ENCODE measurements at regions not wholly inside any gene's neighbourhood (a gene's known extent, or its start where the extent isn't known, plus 50 kb on each side); places are given as distances from the start of the nearest gene placed in this dataset.

DNA sequence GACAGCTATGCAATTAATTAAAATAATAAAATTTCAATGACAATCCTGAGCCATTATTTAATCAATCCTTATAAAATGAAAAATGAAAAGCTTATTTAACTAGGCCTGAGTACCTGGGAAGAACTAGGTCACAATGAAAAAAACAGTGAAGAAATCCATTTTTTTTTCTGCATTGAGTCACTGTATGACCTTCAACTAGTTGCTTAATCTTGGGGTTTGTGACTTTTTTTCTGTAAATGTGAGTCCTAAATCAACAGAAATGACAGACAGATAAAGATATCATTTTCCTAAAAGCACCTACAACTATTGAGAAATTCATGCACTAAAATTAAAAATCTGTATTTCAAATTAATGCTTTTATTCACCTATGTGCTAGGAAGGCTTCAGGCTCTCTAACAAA lies 96.8 kb downstream of the TMEM26 start:
- TF ChIP-seq TCF12 (IDR thresholded peaks at IDR 0.05; ENCODE audit: low read depth) (no peak), RAD21 (IDR thresholded peaks at IDR 0.05; ENCODE audit: low read depth) (no peak), FOXM1 (IDR thresholded peaks at IDR 0.05; ENCODE audit: borderline replicate concordance, low read depth) (no peak), ZBTB7A (IDR thresholded peaks at IDR 0.05; ENCODE audit: low read depth) (no peak), USF1 (IDR thresholded peaks at IDR 0.05) (no peak), YY1 (IDR thresholded peaks at IDR 0.05; ENCODE audit: low read depth) (no peak), EGR1 (IDR thresholded peaks at IDR 0.05) (no peak), CREB1 (IDR thresholded peaks at IDR 0.05; ENCODE audit: low read depth) (no peak), TEAD4 (IDR thresholded peaks at IDR 0.05) (no peak), TAF1 (IDR thresholded peaks at IDR 0.05; ENCODE audit: low read depth) (no peak), NFIC (IDR thresholded peaks at IDR 0.05) (no peak), EP300 (IDR thresholded peaks at IDR 0.05; ENCODE audit: borderline replicate concordance) (no peak), REST (IDR thresholded peaks at IDR 0.05; ENCODE audit: low read depth) (no peak), CEBPB (IDR thresholded peaks at IDR 0.05) (no peak)
- TF ChIP-seq, protein P1, sequence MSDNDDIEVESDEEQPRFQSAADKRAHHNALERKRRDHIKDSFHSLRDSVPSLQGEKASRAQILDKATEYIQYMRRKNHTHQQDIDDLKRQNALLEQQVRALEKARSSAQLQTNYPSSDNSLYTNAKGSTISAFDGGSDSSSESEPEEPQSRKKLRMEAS (IDR thresholded peaks at IDR 0.05), result no peak

DNA sequence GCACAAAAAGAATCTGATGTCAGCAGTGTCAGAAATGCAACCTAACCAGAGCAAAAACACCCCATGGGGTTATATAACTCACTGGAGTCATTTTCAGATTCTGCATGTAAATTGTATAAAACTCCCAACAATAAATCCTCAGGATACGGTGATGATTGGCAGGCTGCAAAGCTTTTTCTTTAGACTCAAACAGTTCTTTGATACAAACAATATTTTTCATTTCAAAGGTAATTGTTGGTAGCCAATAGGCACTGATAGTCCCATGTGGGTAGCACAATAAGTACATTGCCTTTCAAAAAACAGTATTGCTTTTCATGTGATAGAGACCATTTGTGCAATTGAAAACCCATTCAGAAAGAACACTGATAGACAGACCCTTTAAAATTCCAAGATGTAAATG lies 98.0 kb downstream of the TMEM26 start:
- TF ChIP-seq, protein P1 (IDR thresholded peaks at IDR 0.05), result no peak
- TF ChIP-seq CREB1 (IDR thresholded peaks at IDR 0.05; ENCODE audit: low read depth) (no peak), ZBTB7A (IDR thresholded peaks at IDR 0.05; ENCODE audit: low read depth) (no peak), RAD21 (IDR thresholded peaks at IDR 0.05; ENCODE audit: low read depth) (no peak), YY1 (IDR thresholded peaks at IDR 0.05; ENCODE audit: low read depth) (no peak), REST (IDR thresholded peaks at IDR 0.05; ENCODE audit: low read depth) (no peak), TEAD4 (IDR thresholded peaks at IDR 0.05) (no peak)

GRCh38 chr10:61354401-61354975 lies 98.7 kb downstream of the TMEM26 start:
- TF ChIP-seq FOXM1 (IDR thresholded peaks at IDR 0.05; ENCODE audit: borderline replicate concordance, low read depth), result no peak
- TF ChIP-seq TEAD4 (IDR thresholded peaks at IDR 0.05), result no peak
- TF ChIP-seq NFIC (IDR thresholded peaks at IDR 0.05), result no peak
- no peak for TF ChIP-seq RAD21 (IDR thresholded peaks at IDR 0.05; ENCODE audit: low read depth)
- no peak for TF ChIP-seq TAF1 (IDR thresholded peaks at IDR 0.05; ENCODE audit: low read depth)
- TF ChIP-seq CREB1 (IDR thresholded peaks at IDR 0.05; ENCODE audit: low read depth), result no peak
- TF ChIP-seq EP300 (IDR thresholded peaks at IDR 0.05; ENCODE audit: borderline replicate concordance), result no peak
- TF ChIP-seq, protein P1 (IDR thresholded peaks at IDR 0.05), result no peak
- no peak for TF ChIP-seq ZBTB7A (IDR thresholded peaks at IDR 0.05; ENCODE audit: low read depth)
- TF ChIP-seq EGR1 (IDR thresholded peaks at IDR 0.05), result no peak
- TF ChIP-seq USF1 (IDR thresholded peaks at IDR 0.05), result no peak
- TF ChIP-seq YY1 (IDR thresholded peaks at IDR 0.05; ENCODE audit: low read depth), result no peak
- no peak for TF ChIP-seq REST (IDR thresholded peaks at IDR 0.05; ENCODE audit: low read depth)
- TF ChIP-seq TCF12 (IDR thresholded peaks at IDR 0.05; ENCODE audit: low read depth), result no peak
- no peak for TF ChIP-seq CEBPB (IDR thresholded peaks at IDR 0.05)

- TF ChIP-seq CEBPB (IDR thresholded peaks at IDR 0.05), result no peak
- TF ChIP-seq EP300 (IDR thresholded peaks at IDR 0.05; ENCODE audit: borderline replicate concordance), result no peak
- TF ChIP-seq CREB1 (IDR thresholded peaks at IDR 0.05; ENCODE audit: low read depth), result no peak
- no peak for TF ChIP-seq TCF12 (IDR thresholded peaks at IDR 0.05; ENCODE audit: low read depth)
- no peak for TF ChIP-seq YY1 (IDR thresholded peaks at IDR 0.05; ENCODE audit: low read depth)
- TF ChIP-seq, protein P1 (IDR thresholded peaks at IDR 0.05), result no peak
- no peak for TF ChIP-seq FOXM1 (IDR thresholded peaks at IDR 0.05; ENCODE audit: borderline replicate concordance, low read depth)
- TF ChIP-seq RAD21 (IDR thresholded peaks at IDR 0.05; ENCODE audit: low read depth), result no peak
- TF ChIP-seq ZBTB7A (IDR thresholded peaks at IDR 0.05; ENCODE audit: low read depth), result no peak
- TF ChIP-seq TEAD4 (IDR thresholded peaks at IDR 0.05), result no peak
- TF ChIP-seq NFIC (IDR thresholded peaks at IDR 0.05), result no peak
- no peak for TF ChIP-seq USF1 (IDR thresholded peaks at IDR 0.05)
- no peak for TF ChIP-seq EGR1 (IDR thresholded peaks at IDR 0.05)
Observed at GRCh38 chr10:61350794-61351193, 102.4 kb downstream of the TMEM26 start.
